CD4-positive, alpha-beta T cell (primary cell): ENCODE measurements at regions not wholly inside any gene's neighbourhood (a gene's known extent, or its start where the extent isn't known, plus 50 kb on each side); places are given as distances from the start of the nearest gene placed in this dataset.

Experiments used
- ATAC-seq: fragments of 200-7000 bp; cut with Tn5 transposase; one replicate; pipeline ENCODE4 v1.10.0; 2022; ENCODE audit warnings: mild to moderate bottlenecking; ENCODE audit not compliant: poor library complexity
- CTCF ChIA-PET: fragments of 350-600 bp; sonication (Branson Sonifier 250); formaldehyde crosslinking; loops from one replicate; lab custom pipeline; 2021; ENCODE audit warnings: antibody characterized with exemption, inconsistent platforms; lab: Charles Lee
- POLR2A ChIA-PET: fragments of 350-600 bp; sonication (Branson Sonifier 250); formaldehyde crosslinking; loops from one replicate; lab custom pipeline; 2021; ENCODE audit warnings: antibody characterized with exemption, inconsistent platforms; lab: Charles Lee
- DNase-seq, 14 experiments: peaks; one replicate each; pipeline ENCODE4 v3.0.0-alpha.2; 2013 to 2020; ENCODE audit warnings: mixed read lengths in 2 of 14
- H3K27ac ChIP-seq, 2 donors: one replicate each; pipeline versions ENCODE4 v1.5.1 to v1.7.0; 2013; ENCODE audit warnings: low read length in 2 of 2, low read depth in 1 of 2, mild to moderate bottlenecking in 1 of 2
- H3K27me3 ChIP-seq, 2 experiments: 1 replicate in 1 of 2; 2 replicates in 1 of 2; pipeline versions ENCODE4 v1.6.1 to v1.7.0; 2013; ENCODE audit warnings: low read length in 2 of 2, control low read depth in 1 of 2, mild to moderate bottlenecking in 1 of 2, moderate library complexity in 1 of 2; ENCODE audit not compliant: insufficient read depth in 2 of 2, control insufficient read depth in 1 of 2
- H3K36me3 ChIP-seq: one replicate; pipeline ENCODE4 v1.6.1; 2013; ENCODE audit warnings: low read length, control low read depth; ENCODE audit not compliant: insufficient read depth
- H3K4me1 ChIP-seq: one replicate; pipeline ENCODE4 v1.6.1; 2013; ENCODE audit warnings: low read length, control low read depth; ENCODE audit not compliant: insufficient read depth
- H3K4me3 ChIP-seq: one replicate; pipeline ENCODE4 v1.5.1; 2013; ENCODE audit warnings: mild to moderate bottlenecking, low read length, moderate library complexity
- H3K9me3 ChIP-seq, 2 experiments: 1 replicate in 1 of 2; 2 replicates in 1 of 2; pipeline versions ENCODE4 v1.6.1 to v1.7.0; 2013; ENCODE audit warnings: low read length in 2 of 2, mild to moderate bottlenecking in 2 of 2, control low read depth in 1 of 2, moderate library complexity in 1 of 2; ENCODE audit not compliant: control insufficient read depth in 1 of 2, insufficient read depth in 1 of 2
- H3K27ac Mint-ChIP-seq: one replicate; pipeline ENCODE4 v1.8.0; 2020; ENCODE audit warnings: mixed read lengths
- H3K27me3 Mint-ChIP-seq: one replicate; pipeline ENCODE4 v1.8.0; 2021; ENCODE audit warnings: mixed read lengths
- H3K36me3 Mint-ChIP-seq: one replicate; pipeline ENCODE4 v1.8.0; 2021; ENCODE audit warnings: low read depth, mixed read lengths
- H3K4me1 Mint-ChIP-seq: one replicate; pipeline ENCODE4 v1.8.0; 2021; ENCODE audit warnings: low read depth, mixed read lengths
- H3K4me3 Mint-ChIP-seq: one replicate; pipeline ENCODE4 v1.8.0; 2020; ENCODE audit warnings: mild to moderate bottlenecking, mixed read lengths
- H3K9me3 Mint-ChIP-seq: one replicate; pipeline ENCODE4 v1.8.0; 2020; ENCODE audit warnings: mixed read lengths
- CTCF ChIP-seq: fragments of 200-600 bp; IDR thresholded peaks from one replicate; pipeline ENCODE4 v1.8.0; 2022; ENCODE audit warnings: antibody characterized with exemption, mild to moderate bottlenecking
- intact Hi-C, 2 experiments: fragments of 100-400 bp; cut with DNase I in 1 of 2; cut with micrococcal nuclease in 1 of 2; formaldehyde crosslinking; loops; one replicate each; pipeline versions ENCODE4 v1.15.1 to v1.9.0; 2023 to 2025; cut with DNase I, micrococcal nuclease

GRCh38 chr2:120999377-121000097 is 263.9 kb downstream of the GLI2 start:
- Mint-ChIP-seq H3K4me3 (no peak overlapping the region), H3K36me3 (no peaks in the 10 kb centered on the region), H3K9me3 (no peaks in the 10 kb centered on the region), H3K27me3 (peaks cover 4% of the 10 kb centered on the region), H3K27ac (no peak overlapping the region), H3K4me1 (no peaks in the 10 kb centered on the region)
- Histone ChIP-seq H3K4me3 (no peak overlapping the region), H3K27ac (no peak overlapping the region), H3K9me3 (peaks cover 0 to 4% of the 10 kb centered on the region in 2 experiments), H3K36me3 (no peaks in the 10 kb centered on the region), H3K27me3 (no peaks in the 10 kb centered on the region), H3K4me1 (no peaks in the 10 kb centered on the region)
- ATAC-seq (no peak), DNase-seq (no peak)
- intact Hi-C loops: no loop called here
- POLR2A ChIA-PET: no interaction called here
- TF ChIP-seq CTCF: no peak
- CTCF ChIA-PET: interaction anchor here (0.5 kb wide), 1 partner anchor 302 kb away, joined by 4 read pairs; no protein-coding TSS in a partner anchor

DNA sequence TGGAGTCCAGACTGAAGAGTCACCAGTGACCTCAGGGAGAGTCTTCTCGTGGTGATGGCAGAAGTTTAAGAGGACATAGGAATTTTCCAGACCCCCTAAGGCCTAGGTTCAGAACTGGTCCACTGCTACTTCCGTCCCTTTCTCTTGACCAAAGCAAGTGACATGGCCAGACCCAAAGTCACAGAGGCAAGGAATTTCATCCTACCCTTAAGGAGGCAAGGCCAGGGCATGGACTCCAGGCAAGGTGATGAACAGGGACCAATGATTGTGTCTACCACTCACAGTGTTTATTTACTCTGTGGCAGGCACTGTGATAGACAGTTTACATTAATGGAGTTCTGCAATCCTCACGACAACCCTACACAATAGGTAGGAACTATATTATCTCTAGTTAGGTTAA is 265.1 kb downstream of the GLI2 start:
- Mint-ChIP-seq H3K4me1 (no peaks in the 10 kb centered on the region), H3K9me3 (no peaks in the 10 kb centered on the region), H3K36me3 (no peaks in the 10 kb centered on the region), H3K27me3 (peaks cover 4% of the 10 kb centered on the region), H3K4me3 (no peak overlapping the region), H3K27ac (no peak overlapping the region)
- no peak overlapping the region for H3K4me3 ChIP-seq
- no peak for TF ChIP-seq CTCF
- ChIA-PET CTCF (no interaction called here), POLR2A (no interaction called here)
- no peak for DNase-seq
- H3K4me1 ChIP-seq: no peaks in the 10 kb centered on the region
- H3K27me3 ChIP-seq: no peaks in the 10 kb centered on the region
- H3K36me3 ChIP-seq: no peaks in the 10 kb centered on the region
- peaks cover 0 to 4% of the 10 kb centered on the region in 2 experiments for H3K9me3 ChIP-seq
- intact Hi-C loops: no loop called here
- ATAC-seq: no peak
- H3K27ac ChIP-seq: no peak overlapping the region

DNA sequence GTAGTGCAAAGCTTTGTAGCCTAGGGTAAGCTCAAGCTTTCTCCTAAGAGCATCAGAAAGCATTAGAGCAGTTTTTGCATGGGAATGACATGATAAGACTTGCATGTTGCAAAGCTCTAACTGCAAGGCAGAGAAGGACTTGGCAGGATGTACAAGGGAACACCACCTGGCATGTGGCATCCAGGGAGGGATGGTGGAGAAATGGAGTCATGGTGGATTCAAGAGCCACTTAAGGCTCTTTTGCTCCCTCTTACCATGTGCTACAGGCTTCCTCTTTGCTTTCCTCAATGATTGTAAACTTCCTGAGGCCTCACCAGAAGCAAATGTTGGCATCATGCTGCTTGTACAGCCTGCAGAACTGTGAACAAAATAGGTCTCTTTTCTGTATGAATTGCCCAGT is 266.0 kb downstream of the GLI2 start:
- intact Hi-C loops: no loop called here
- H3K27me3 Mint-ChIP-seq: peaks cover 4% of the 10 kb centered on the region
- Histone ChIP-seq H3K4me3 (no peak overlapping the region), H3K36me3 (no peaks in the 10 kb centered on the region), H3K27me3 (no peaks in the 10 kb centered on the region), H3K4me1 (no peaks in the 10 kb centered on the region), H3K9me3 (peaks cover 0 to 4% of the 10 kb centered on the region in 2 experiments), H3K27ac (no peak overlapping the region)
- H3K36me3 Mint-ChIP-seq: no peaks in the 10 kb centered on the region
- no peaks in the 10 kb centered on the region for H3K9me3 Mint-ChIP-seq
- ChIA-PET CTCF (no interaction called here), POLR2A (no interaction called here)
- H3K4me1 Mint-ChIP-seq: no peaks in the 10 kb centered on the region
- ATAC-seq: no peak
- H3K27ac Mint-ChIP-seq: no peak overlapping the region
- TF ChIP-seq CTCF: no peak
- H3K4me3 Mint-ChIP-seq: no peak overlapping the region
- no peak for DNase-seq
